ENCODE measurements at regions not wholly inside any gene's neighbourhood (a gene's known extent, or its start where the extent isn't known, plus 50 kb on each side); places are given as distances from the start of the nearest gene placed in this dataset.

DNA sequence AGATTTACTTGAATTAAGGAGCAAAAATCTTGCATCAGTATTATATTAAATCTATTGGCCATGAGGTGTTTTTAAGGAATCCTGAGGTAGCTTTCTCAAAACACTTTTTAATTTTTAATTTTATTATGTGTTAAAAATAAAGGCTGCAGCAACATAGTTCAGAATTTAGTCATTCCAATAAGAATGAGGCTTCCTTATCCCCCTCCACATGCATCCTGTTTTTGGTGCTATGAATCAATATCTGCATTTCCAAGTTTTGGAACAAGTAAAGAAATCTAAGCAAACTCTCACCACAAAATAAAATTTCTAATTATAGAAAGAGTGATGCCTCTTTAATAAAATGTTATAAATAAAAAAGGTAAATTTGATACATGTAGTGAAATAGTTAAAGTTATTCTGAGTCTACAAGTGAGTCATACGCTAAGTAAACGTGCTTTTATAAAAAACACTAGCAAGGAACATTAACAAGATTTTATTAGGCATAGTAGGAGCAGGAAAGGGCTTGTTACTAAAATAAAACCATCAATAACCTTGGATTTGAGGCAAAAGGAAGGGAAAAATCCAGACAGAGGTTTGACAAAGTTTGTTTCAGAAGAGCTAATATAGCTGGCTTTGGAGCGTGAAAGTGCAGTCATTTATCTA lies 1218.0 kb downstream of the NSUN3 start:
- ChIA-PET CTCF (no interaction called here), POLR2A (no interaction called here)

DNA sequence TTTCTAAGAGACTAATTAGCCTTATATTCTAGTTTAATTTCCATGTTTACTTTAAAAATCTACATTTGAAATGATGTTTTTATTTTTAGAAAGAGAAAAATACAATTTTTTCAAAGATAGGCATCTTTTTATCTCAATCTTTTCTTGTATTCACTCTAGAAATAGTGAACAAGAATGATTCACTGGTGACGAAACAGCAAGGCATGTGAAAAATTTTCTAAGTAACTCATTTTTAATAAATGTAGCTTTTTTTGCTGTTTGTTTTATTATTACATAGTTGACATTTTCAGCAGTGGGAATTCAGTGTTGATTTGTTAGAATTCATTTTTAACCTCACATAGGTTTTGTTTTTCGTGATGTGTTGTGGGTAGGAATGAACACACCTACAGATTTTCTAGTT lies 1226.4 kb downstream of the NSUN3 start:
- intact Hi-C loops (cut with micrococcal nuclease), result no loop called here
- H3K27me3 ChIP-seq (replicated peaks in 1 of 4; ENCODE audit: control extremely low read depth in 1 of 4, control insufficient read depth in 3 of 4, insufficient read depth in 4 of 4, low read length in 3 of 4), result no peaks in the 10 kb centered on the region
- no peak overlapping the region for H3K27ac ChIP-seq (ENCODE audit: low read length in 2 of 2)
- no peak overlapping the region for H2AFZ ChIP-seq (ENCODE audit: insufficient read depth, low read depth, low read length, poor library complexity, severe bottlenecking)
- no peak overlapping the region for H3K4me2 ChIP-seq (replicated peaks; ENCODE audit: low read depth, low read length, poor library complexity, severe bottlenecking)
- Mint-ChIP-seq H3K4me1 (no peaks in the 10 kb centered on the region), H3K9me3 (ENCODE audit: insufficient read depth) (peaks cover 5% of the 10 kb centered on the region), H3K4me3 (no peak overlapping the region), H3K27ac (no peak overlapping the region), H3K27me3 (no peaks in the 10 kb centered on the region)
- ChIA-PET CTCF (no interaction called here), POLR2A (no interaction called here)
- TF ChIP-seq, protein P1, sequence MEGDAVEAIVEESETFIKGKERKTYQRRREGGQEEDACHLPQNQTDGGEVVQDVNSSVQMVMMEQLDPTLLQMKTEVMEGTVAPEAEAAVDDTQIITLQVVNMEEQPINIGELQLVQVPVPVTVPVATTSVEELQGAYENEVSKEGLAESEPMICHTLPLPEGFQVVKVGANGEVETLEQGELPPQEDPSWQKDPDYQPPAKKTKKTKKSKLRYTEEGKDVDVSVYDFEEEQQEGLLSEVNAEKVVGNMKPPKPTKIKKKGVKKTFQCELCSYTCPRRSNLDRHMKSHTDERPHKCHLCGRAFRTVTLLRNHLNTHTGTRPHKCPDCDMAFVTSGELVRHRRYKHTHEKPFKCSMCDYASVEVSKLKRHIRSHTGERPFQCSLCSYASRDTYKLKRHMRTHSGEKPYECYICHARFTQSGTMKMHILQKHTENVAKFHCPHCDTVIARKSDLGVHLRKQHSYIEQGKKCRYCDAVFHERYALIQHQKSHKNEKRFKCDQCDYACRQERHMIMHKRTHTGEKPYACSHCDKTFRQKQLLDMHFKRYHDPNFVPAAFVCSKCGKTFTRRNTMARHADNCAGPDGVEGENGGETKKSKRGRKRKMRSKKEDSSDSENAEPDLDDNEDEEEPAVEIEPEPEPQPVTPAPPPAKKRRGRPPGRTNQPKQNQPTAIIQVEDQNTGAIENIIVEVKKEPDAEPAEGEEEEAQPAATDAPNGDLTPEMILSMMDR (IDR thresholded peaks at IDR 0.05), result no peak
- TF ChIP-seq EZH2 (IDR thresholded peaks at IDR 0.05; ENCODE audit: borderline replicate concordance, insufficient read depth, low read depth, low read length, poor library complexity, severe bottlenecking), result no peak
- WGBS (ENCODE audit: insufficient coverage), result no CpG with 5 or more reads among the region's 2 CpGs
- ATAC-seq (ENCODE audit: low read depth) (no peak), DNase-seq (no peak)
- no peak overlapping the region for H3K9ac ChIP-seq (ENCODE audit: low read length)
- H3K9me3 ChIP-seq (ENCODE audit: control extremely low read depth in 1 of 3, control insufficient read depth in 2 of 3, insufficient read depth in 1 of 3, low read length in 2 of 3), result peaks cover 0 to 7% (median 2%) of the 10 kb centered on the region in 3 donors
- no peaks in the 10 kb centered on the region for H3K4me1 ChIP-seq (ENCODE audit: control insufficient read depth in 2 of 2, insufficient read depth in 2 of 2, low read length in 2 of 2)
- no peak overlapping the region for H3K4me3 ChIP-seq (ENCODE audit: control extremely low read depth in 1 of 5, extremely low read depth in 1 of 5, insufficient read depth in 1 of 5, low read depth in 2 of 5, low read length in 4 of 5)
- no peaks in the 10 kb centered on the region for H3K36me3 ChIP-seq (replicated peaks in 1 of 2; ENCODE audit: control extremely low read depth in 1 of 2, control insufficient read depth in 1 of 2, extremely low read depth in 1 of 2, insufficient read depth in 2 of 2, low read length in 1 of 2)
- H4K20me1 ChIP-seq (ENCODE audit: control insufficient read depth, insufficient read depth, low read length, poor library complexity, severe bottlenecking), result no peaks in the 10 kb centered on the region
- H3K79me2 ChIP-seq (ENCODE audit: control insufficient read depth, insufficient read depth, low read length), result no peaks in the 10 kb centered on the region

More for the DNA sequence above, 1218.0 kb downstream of the NSUN3 start:
- Mint-ChIP-seq H3K9me3 (ENCODE audit: insufficient read depth) (no peaks in the 10 kb centered on the region), H3K27ac (no peak overlapping the region), H3K4me3 (no peak overlapping the region), H3K4me1 (no peaks in the 10 kb centered on the region), H3K27me3 (no peaks in the 10 kb centered on the region)
- H4K20me1 ChIP-seq (ENCODE audit: control insufficient read depth, insufficient read depth, low read length, poor library complexity, severe bottlenecking), result no peaks in the 10 kb centered on the region
- no peaks in the 10 kb centered on the region for H3K79me2 ChIP-seq (ENCODE audit: control insufficient read depth, insufficient read depth, low read length)
- no peak overlapping the region for H2AFZ ChIP-seq (ENCODE audit: insufficient read depth, low read depth, low read length, poor library complexity, severe bottlenecking)
- TF ChIP-seq, protein P1 (IDR thresholded peaks at IDR 0.05), result no peak
- no peak for TF ChIP-seq EZH2 (IDR thresholded peaks at IDR 0.05; ENCODE audit: borderline replicate concordance, insufficient read depth, low read depth, low read length, poor library complexity, severe bottlenecking)
- no peak overlapping the region for H3K4me3 ChIP-seq (ENCODE audit: control extremely low read depth in 1 of 5, extremely low read depth in 1 of 5, insufficient read depth in 1 of 5, low read depth in 2 of 5, low read length in 4 of 5)
- H3K27me3 ChIP-seq (replicated peaks in 1 of 4; ENCODE audit: control extremely low read depth in 1 of 4, control insufficient read depth in 3 of 4, insufficient read depth in 4 of 4, low read length in 3 of 4), result no peaks in the 10 kb centered on the region
- intact Hi-C loops (cut with micrococcal nuclease), result no loop called here
- no peak for DNase-seq
- ATAC-seq (ENCODE audit: low read depth), result no peak
- no peaks in the 10 kb centered on the region for H3K36me3 ChIP-seq (replicated peaks in 1 of 2; ENCODE audit: control extremely low read depth in 1 of 2, control insufficient read depth in 1 of 2, extremely low read depth in 1 of 2, insufficient read depth in 2 of 2, low read length in 1 of 2)
- peaks cover 0 to 2% (median 0%) of the 10 kb centered on the region in 3 donors for H3K9me3 ChIP-seq (ENCODE audit: control extremely low read depth in 1 of 3, control insufficient read depth in 2 of 3, insufficient read depth in 1 of 3, low read length in 2 of 3)
- H3K9ac ChIP-seq (ENCODE audit: low read length), result no peak overlapping the region
- H3K4me1 ChIP-seq (ENCODE audit: control insufficient read depth in 2 of 2, insufficient read depth in 2 of 2, low read length in 2 of 2), result no peaks in the 10 kb centered on the region
- no peak overlapping the region for H3K27ac ChIP-seq (ENCODE audit: low read length in 2 of 2)
- 86% methylated on average over 1 of the region's 3 CpGs for WGBS (ENCODE audit: insufficient coverage)
- H3K4me2 ChIP-seq (replicated peaks; ENCODE audit: low read depth, low read length, poor library complexity, severe bottlenecking), result no peak overlapping the region

Measured in B cell (primary cell).